ENCODE measurements at regions not wholly inside any gene's neighbourhood (a gene's known extent, or its start where the extent isn't known, plus 50 kb on each side); places are given as distances from the start of the nearest gene placed in this dataset.

GRCh38 chr3:86731501-86731901, 259.4 kb downstream of the VGLL3 start:
- DNase-seq (ENCODE audit: low spot score) = no peak

DNA sequence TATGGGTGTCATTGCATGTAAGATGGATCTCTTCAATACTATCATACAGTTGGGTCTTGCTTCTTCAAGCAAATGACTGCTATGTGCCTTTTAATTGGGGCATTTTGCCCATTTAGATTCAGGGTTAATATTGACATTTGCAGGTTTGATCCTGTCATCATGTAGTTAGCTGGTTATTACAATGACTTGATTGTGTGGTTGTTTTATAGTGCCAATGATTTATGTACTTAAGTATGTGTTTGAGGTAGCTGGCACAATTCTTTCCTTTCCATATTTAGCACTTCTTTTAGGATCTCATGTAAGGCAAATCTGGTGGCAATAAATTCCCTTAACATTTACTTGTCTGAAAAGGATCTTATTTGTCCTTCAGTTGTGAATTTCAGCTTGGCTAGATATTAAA, 267.5 kb downstream of the VGLL3 start:
- no peak for DNase-seq (ENCODE audit: low spot score)

- no peak for DNase-seq (ENCODE audit: low spot score)
Observed at GRCh38 chr3:86711634-86712033, 279.3 kb downstream of the VGLL3 start.

- no peak for DNase-seq (ENCODE audit: low spot score)
Observed at GRCh38 chr3:86708893-86709292, 282.1 kb downstream of the VGLL3 start.

GRCh38 chr3:86702381-86702958, 288.5 kb downstream of the VGLL3 start:
- DNase-seq (ENCODE audit: low spot score) = no peak

DNA sequence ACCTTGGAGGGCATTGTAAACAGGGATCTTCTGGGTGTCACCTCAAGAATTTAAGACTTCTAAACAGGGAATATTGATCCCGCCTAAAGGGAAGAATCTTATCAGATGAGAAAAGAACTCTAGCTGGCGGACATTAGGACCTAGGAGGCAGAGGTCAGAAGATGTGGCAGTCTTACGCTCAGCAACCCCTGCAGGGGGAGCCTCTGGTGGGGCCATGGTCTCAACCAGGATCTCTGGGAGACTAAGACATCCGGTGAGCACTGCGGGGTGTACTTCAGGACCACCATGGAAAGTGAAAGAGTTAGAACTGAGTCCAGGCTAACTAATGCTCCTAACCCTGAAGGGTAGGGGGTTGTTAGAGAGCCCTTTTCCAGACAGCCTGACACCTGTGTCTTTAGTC, 295.2 kb downstream of the VGLL3 start:
- no peak for DNase-seq (ENCODE audit: low spot score)

- DNase-seq (ENCODE audit: low spot score) = no peak
Observed at GRCh38 chr3:86673991-86674390, 317.0 kb downstream of the VGLL3 start.

DNA sequence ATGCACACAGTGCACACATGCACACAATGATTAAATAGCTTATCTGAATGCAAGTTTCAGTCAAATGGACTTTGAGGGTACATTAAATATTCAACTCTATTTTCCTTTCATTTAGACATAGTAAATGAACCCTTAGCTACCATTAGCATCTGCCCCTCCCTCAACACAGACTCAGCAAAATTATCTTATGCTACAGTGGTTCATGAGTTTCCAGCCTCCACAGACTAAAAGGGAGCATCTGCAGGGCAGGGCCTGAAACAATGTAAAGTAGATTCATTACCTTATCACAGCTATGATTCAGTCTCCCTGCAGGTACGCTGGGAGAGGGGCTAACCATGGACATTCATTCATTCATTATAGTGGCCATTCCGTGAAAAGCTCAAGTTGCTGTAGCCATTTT, 329.1 kb downstream of the VGLL3 start:
- no peak for DNase-seq (ENCODE audit: low spot score)

GRCh38 chr3:86658876-86659275, 332.1 kb downstream of the VGLL3 start:
- DNase-seq (ENCODE audit: low spot score) = no peak

DNA sequence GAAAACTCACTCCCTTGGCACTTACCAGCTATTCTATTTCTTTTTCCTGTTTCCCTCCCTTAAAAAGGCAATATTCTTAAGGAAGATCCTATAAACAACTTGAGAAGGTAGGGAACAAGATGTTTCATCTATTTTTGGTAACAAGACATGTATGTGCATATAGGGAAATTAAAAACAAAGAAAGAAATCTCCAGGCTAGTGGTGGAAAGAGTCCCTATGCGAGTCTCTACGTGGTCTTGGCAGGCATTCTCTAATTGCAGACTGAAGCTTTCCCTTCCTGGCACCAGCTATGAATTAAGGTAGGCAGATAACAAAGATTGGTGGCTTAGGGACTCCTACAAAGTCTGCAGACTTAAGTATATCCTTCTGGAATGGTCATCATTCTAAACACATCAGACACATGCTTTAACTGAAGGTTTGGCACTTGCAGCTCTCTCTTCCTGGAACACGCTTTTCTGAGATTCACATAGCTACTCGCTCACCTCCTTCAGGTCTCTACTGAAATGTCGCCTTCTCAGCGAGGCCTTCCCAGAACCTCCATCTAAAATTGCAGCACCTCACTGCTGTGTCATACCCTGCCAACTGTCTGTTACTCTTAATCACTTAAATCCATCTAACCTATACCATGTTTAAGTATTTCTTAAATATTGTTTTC, 336.0 kb downstream of the VGLL3 start:
- no peak for DNase-seq (ENCODE audit: low spot score)

DNA sequence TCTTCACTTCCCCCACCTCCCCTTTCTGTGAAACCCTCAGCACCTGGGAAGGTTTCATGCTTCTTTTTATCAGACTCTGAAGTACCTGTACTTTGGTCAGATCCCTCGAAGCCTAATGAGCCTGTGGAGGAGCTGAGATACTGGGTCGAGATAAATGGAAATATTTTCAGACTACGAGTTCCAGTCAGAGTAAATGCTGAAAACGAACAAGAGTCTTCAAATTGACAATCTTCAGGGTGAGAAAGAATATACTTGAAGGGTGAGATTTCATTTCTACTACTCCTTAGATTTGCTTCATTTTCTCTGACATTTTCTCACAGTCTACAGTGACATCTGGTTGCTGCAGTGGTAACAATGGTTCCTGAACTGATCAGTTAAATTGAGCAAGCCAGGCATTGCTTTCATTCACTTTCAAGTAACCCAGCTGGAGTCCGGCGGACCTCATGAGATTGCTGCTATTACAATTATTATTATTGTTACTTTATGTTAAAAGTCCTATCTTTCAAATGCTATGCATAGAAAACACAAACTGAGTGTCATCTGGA, 337.2 kb downstream of the VGLL3 start:
- DNase-seq (ENCODE audit: low spot score) = no peak

GRCh38 chr3:86648087-86648486, 342.9 kb downstream of the VGLL3 start:
- DNase-seq (ENCODE audit: low spot score) = no peak

- DNase-seq (ENCODE audit: low spot score) = no peak
Observed at GRCh38 chr3:86645756-86646155, 345.2 kb downstream of the VGLL3 start.

DNA sequence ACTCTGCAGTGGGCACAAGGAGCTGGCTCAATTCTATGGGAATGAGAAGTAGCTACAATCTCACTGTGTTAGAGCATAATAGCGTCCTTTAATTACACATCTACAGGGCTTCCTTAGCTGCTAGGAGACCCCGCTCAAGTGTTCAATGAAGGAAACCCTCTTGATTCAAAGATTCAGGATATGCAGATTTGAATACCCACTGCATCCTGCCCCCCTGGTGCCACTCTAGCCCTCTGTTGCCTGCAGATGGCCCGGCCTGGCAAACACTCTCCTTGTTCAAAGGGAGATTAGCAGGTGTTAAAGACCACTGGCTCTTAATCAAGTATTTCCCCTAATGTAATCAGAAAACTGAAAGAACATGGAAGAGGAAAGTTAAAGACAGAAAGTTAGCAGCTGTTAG, 356.6 kb downstream of the VGLL3 start:
- no peak for DNase-seq (ENCODE audit: low spot score)

GRCh38 chr3:86629511-86629910, 361.4 kb downstream of the VGLL3 start:
- DNase-seq (ENCODE audit: low spot score) = no peak

- no peak for DNase-seq (ENCODE audit: low spot score)
Observed at GRCh38 chr3:86624192-86624591, 366.8 kb downstream of the VGLL3 start.

DNA sequence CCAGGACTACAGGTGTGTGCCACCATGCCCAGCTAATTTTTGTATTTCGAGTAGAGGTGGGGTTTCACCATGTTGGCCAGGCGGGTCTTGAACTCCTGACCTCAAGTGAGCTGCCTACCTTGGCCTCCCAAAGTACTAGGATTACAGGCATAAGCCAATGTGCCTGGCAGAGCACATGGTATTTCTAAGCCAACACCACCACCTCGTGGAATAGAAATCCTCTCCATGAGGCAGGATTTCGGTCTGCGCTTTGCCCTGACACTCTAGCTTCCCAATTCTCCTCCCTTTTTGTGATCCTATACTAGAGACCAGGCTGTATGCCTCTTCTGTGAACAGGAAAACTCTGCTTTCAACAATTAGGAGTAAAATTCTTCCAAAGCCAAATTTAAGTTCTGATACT, 372.2 kb downstream of the VGLL3 start:
- DNase-seq (ENCODE audit: low spot score) = no peak

GRCh38 chr3:86605166-86605565, 385.8 kb downstream of the VGLL3 start:
- DNase-seq (ENCODE audit: low spot score) = no peak

DNA sequence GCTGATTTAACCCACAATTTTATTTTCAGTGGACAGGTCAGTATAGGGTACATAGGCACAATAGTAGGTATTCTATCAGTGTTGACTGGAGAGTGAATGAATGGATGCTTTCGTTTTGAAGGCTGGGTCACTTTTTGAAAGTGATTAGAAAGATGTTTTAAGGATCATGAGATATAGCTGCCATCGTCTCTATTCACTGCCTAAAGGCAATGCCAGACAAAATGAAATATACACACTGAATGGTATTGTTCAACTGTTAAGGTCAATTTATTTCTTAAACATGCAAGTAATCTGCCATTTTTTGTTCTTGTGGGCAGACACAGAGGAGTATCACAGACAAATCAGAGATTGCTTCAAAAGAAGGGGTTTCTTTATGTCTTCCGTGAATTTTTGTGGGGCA, 395.3 kb downstream of the VGLL3 start:
- DNase-seq (ENCODE audit: low spot score) = no peak

- no peak for DNase-seq (ENCODE audit: low spot score)
Observed at GRCh38 chr3:86594838-86595237, 396.1 kb downstream of the VGLL3 start.

- DNase-seq (ENCODE audit: low spot score) = no peak
Observed at GRCh38 chr3:86578071-86578470, 412.9 kb downstream of the VGLL3 start.

DNA sequence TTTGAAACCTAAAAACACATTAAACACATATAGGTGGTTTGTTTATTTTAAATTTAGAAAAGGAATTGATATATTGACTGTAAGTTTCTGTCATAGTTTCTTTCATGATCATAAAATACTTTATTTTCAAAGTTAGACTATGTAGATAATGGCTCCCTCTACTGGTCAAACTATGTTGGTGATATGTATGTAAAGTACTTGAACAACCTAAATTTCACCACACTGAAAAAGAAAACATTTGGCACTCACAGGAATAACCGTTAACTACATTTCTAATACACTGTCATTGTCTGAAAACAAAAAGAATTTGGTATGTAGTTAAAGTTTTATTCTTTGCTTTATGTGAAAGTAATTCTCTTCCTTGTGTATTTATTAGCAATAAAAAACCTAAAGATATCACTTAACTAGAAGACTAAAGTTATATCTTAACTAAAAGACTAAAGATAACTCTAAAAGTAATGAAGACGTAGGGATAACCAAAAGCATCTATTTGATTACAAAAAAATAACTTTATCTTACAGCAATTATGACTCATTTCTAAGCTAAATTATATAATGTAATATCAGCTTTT, 427.5 kb downstream of the VGLL3 start:
- DNase-seq (ENCODE audit: low spot score) = no peak

GRCh38 chr3:86562090-86562489, 428.9 kb downstream of the VGLL3 start:
- no peak for DNase-seq (ENCODE audit: low spot score)

GRCh38 chr3:86561215-86561614, 429.7 kb downstream of the VGLL3 start:
- no peak for DNase-seq (ENCODE audit: low spot score)
